Esophagus squamous epithelium (tissue), 4 donors: ENCODE measurements at regions not wholly inside any gene's neighbourhood (a gene's known extent, or its start where the extent isn't known, plus 50 kb on each side); places are given as distances from the start of the nearest gene placed in this dataset.

Experiments used
- POLR2A ChIP-seq, 4 donors: fragments of 450-650 bp; IDR thresholded peaks; one replicate each; pipeline ENCODE4 v1.6.1; 2017; ENCODE audit warnings: antibody characterized with exemption in 4 of 4, mild to moderate bottlenecking in 4 of 4, moderate library complexity in 3 of 4
- TF ChIP-seq, protein P1 (sequence below), 6 experiments: fragments of 450-650 bp in 4 of 6; fragments of 200-600 bp in 2 of 6; sonication (generic) in 2 of 6; IDR thresholded peaks; one replicate each; pipeline ENCODE4 v1.5.1; 2016 to 2019; ENCODE audit warnings: antibody characterized with exemption in 6 of 6, mild to moderate bottlenecking in 4 of 6, moderate library complexity in 4 of 6

DNA sequence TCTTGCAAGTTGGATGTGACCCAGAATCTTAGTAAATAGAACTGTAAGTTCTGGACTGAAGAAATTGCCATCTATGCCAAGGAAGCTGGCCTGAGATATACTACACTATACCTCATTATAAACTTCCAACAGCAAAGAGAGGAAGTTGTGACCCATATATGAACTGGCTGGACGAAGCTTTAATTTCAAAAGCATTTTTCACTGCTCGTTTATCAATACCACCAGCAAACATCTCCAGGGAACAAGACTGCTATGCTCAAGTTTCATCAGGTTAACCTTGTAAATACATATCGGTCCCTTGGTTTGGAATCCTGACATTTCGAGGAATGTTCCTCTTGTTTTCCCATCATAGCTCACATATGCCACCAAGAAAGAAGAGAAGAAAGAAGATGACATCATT, 334.5 kb upstream of the IGFBP7 start:
- TF ChIP-seq POLR2A (IDR thresholded peaks at IDR 0.05) = no peak
- TF ChIP-seq, protein P1, sequence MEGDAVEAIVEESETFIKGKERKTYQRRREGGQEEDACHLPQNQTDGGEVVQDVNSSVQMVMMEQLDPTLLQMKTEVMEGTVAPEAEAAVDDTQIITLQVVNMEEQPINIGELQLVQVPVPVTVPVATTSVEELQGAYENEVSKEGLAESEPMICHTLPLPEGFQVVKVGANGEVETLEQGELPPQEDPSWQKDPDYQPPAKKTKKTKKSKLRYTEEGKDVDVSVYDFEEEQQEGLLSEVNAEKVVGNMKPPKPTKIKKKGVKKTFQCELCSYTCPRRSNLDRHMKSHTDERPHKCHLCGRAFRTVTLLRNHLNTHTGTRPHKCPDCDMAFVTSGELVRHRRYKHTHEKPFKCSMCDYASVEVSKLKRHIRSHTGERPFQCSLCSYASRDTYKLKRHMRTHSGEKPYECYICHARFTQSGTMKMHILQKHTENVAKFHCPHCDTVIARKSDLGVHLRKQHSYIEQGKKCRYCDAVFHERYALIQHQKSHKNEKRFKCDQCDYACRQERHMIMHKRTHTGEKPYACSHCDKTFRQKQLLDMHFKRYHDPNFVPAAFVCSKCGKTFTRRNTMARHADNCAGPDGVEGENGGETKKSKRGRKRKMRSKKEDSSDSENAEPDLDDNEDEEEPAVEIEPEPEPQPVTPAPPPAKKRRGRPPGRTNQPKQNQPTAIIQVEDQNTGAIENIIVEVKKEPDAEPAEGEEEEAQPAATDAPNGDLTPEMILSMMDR (IDR thresholded peaks at IDR 0.05) = no peak
